ENCODE measurements at regions not wholly inside any gene's neighbourhood (a gene's known extent, or its start where the extent isn't known, plus 50 kb on each side); places are given as distances from the start of the nearest gene placed in this dataset.
"Not testable (repeated sequence)": the region's sequence is repeated elsewhere in the genome, so short reads cannot be mapped to it uniquely, and the experiment has no call there.

GRCh38 chr17:20852990-20853370 lies 189.8 kb downstream of the USP22 start:
- no peak for DNase-seq
- Histone ChIP-seq H3K9me3 (replicated peaks in 1 of 3) (no peaks in the 10 kb centered on the region), H3K4me3 (no peak overlapping the region), H3K27ac (no peak overlapping the region), H3K27me3 (peaks cover 44% of the 10 kb centered on the region), H3K4me1 (replicated peaks in 1 of 2) (no peaks in the 10 kb centered on the region), H3K36me3 (replicated peaks in 1 of 2) (no peaks in the 10 kb centered on the region)
- 16 to 32% (median 20%) methylated on average over 6 of the region's 6 CpGs for WGBS, 4 donors
- intact Hi-C loops (cut with DNase I) = no loop called here
- no peak for TF ChIP-seq CTCF (IDR thresholded peaks at IDR 0.05)
- TF ChIP-seq POLR2A (IDR thresholded peaks at IDR 0.05) = no peak

- H3K27ac ChIP-seq; H3K9me3 ChIP-seq (replicated peaks in 1 of 3); H3K4me3 ChIP-seq; DNase-seq; H3K36me3 ChIP-seq (replicated peaks in 1 of 2); H3K4me1 ChIP-seq (replicated peaks in 1 of 2); intact Hi-C loops (cut with DNase I): not testable (repeated sequence)
- 78 to 91% (median 86%) methylated on average over 1 to 2 of the region's 2 CpGs for WGBS, 4 donors
- H3K27me3 ChIP-seq = peaks cover 27% of the 10 kb centered on the region
These were observed 186.8 kb downstream of the USP22 start for GRCh38 chr17:20855910-20856470.

- WGBS, 4 donors = 81 to 87% (median 85%) methylated on average over 15 to 17 of the region's 17 CpGs
- intact Hi-C loops (cut with DNase I); H3K27ac ChIP-seq; H3K4me3 ChIP-seq; H3K27me3 ChIP-seq; H3K4me1 ChIP-seq (replicated peaks in 1 of 2); H3K36me3 ChIP-seq (replicated peaks in 1 of 2); H3K9me3 ChIP-seq (replicated peaks in 1 of 3); DNase-seq: not testable (repeated sequence)
These were observed 176.2 kb downstream of the USP22 start for GRCh38 chr17:20866444-20867209.

GRCh38 chr17:20867436-20867937 lies 175.3 kb downstream of the USP22 start:
- H3K4me3 ChIP-seq; H3K4me1 ChIP-seq (replicated peaks in 1 of 2); DNase-seq; H3K36me3 ChIP-seq (replicated peaks in 1 of 2); intact Hi-C loops (cut with DNase I); H3K27me3 ChIP-seq; H3K27ac ChIP-seq; H3K9me3 ChIP-seq (replicated peaks in 1 of 3): not testable (repeated sequence)
- 40 to 83% (median 68%) methylated on average over 2 to 6 of the region's 6 CpGs for WGBS, 4 donors

- H3K27ac ChIP-seq; H3K27me3 ChIP-seq; intact Hi-C loops (cut with DNase I); DNase-seq; H3K36me3 ChIP-seq (replicated peaks in 1 of 2); H3K4me3 ChIP-seq; H3K4me1 ChIP-seq (replicated peaks in 1 of 2); H3K9me3 ChIP-seq (replicated peaks in 1 of 3): not testable (repeated sequence)
- 88 to 93% (median 91%) methylated on average over 23 to 25 of the region's 25 CpGs for WGBS, 4 donors
These were observed 174.7 kb downstream of the USP22 start for GRCh38 chr17:20867938-20868661.

- H3K4me3 ChIP-seq; H3K4me1 ChIP-seq (replicated peaks in 1 of 2); H3K9me3 ChIP-seq (replicated peaks in 1 of 3); DNase-seq; H3K27me3 ChIP-seq; intact Hi-C loops (cut with DNase I); H3K36me3 ChIP-seq (replicated peaks in 1 of 2); H3K27ac ChIP-seq: not testable (repeated sequence)
- WGBS, 4 donors = 85 to 90% (median 87%) methylated on average over 8 of the region's 8 CpGs
These were observed 174.2 kb downstream of the USP22 start for GRCh38 chr17:20868662-20869007.

GRCh38 chr17:20873173-20873572 lies 169.6 kb downstream of the USP22 start:
- H3K27ac ChIP-seq; DNase-seq; H3K27me3 ChIP-seq; H3K4me1 ChIP-seq (replicated peaks in 1 of 2); H3K4me3 ChIP-seq; H3K9me3 ChIP-seq (replicated peaks in 1 of 3); H3K36me3 ChIP-seq (replicated peaks in 1 of 2); intact Hi-C loops (cut with DNase I): not testable (repeated sequence)
- WGBS, 4 donors = 73 to 81% (median 78%) methylated on average over 4 of the region's 4 CpGs

GRCh38 chr17:20873688-20874328 lies 169.0 kb downstream of the USP22 start:
- H3K9me3 ChIP-seq (replicated peaks in 1 of 3); H3K27ac ChIP-seq; H3K27me3 ChIP-seq; H3K36me3 ChIP-seq (replicated peaks in 1 of 2); H3K4me1 ChIP-seq (replicated peaks in 1 of 2); intact Hi-C loops (cut with DNase I); H3K4me3 ChIP-seq; DNase-seq: not testable (repeated sequence)
- 71 to 81% (median 75%) methylated on average over 5 of the region's 5 CpGs for WGBS, 4 donors

- H3K27me3 ChIP-seq; DNase-seq; H3K9me3 ChIP-seq (replicated peaks in 1 of 3); H3K4me1 ChIP-seq (replicated peaks in 1 of 2); intact Hi-C loops (cut with DNase I); H3K4me3 ChIP-seq; H3K36me3 ChIP-seq (replicated peaks in 1 of 2); H3K27ac ChIP-seq: not testable (repeated sequence)
- WGBS, 4 donors = 43 to 77% (median 62%) methylated on average over 1 of the region's 1 CpG
These were observed 165.4 kb downstream of the USP22 start for GRCh38 chr17:20877384-20877783.

All from adrenal gland (tissue), 9 donors.